Activated CD4-positive, alpha-beta memory T cell treated with anti-CD3 and anti-CD28 coated beads, Interleukin-2, amount 10 ng/mL, durations not matched to agents 7 days and 5 days (primary cell): ENCODE measurements at regions not wholly inside any gene's neighbourhood (a gene's known extent, or its start where the extent isn't known, plus 50 kb on each side); places are given as distances from the start of the nearest gene placed in this dataset.

Experiments used
- CTCF ChIA-PET: fragments of 350-600 bp; sonication (Branson Sonifier 250); formaldehyde crosslinking; loops from one replicate; lab custom pipeline; 2021; ENCODE audit warnings: antibody characterized with exemption, inconsistent platforms; lab: Charles Lee
- POLR2A ChIA-PET: fragments of 350-600 bp; sonication (Branson Sonifier 250); formaldehyde crosslinking; loops from one replicate; lab custom pipeline; 2021; ENCODE audit warnings: antibody characterized with exemption; lab: Charles Lee
- DNase-seq: peaks from one replicate; pipeline ENCODE4 v3.0.0-alpha.2; 2020
- H3K27ac Mint-ChIP-seq: one replicate; pipeline ENCODE4 v1.8.0; 2021; ENCODE audit warnings: mild to moderate bottlenecking, mixed read lengths
- H3K27me3 Mint-ChIP-seq: one replicate; pipeline ENCODE4 v1.8.0; 2021; ENCODE audit warnings: mixed read lengths
- H3K36me3 Mint-ChIP-seq: one replicate; pipeline ENCODE4 v1.8.0; 2021; ENCODE audit warnings: low read depth, mixed read lengths
- H3K4me1 Mint-ChIP-seq: one replicate; pipeline ENCODE4 v1.8.0; 2021; ENCODE audit warnings: mixed read lengths
- H3K4me3 Mint-ChIP-seq: one replicate; pipeline ENCODE4 v1.8.0; 2021; ENCODE audit warnings: mild to moderate bottlenecking, mixed read lengths
- H3K9me3 Mint-ChIP-seq: one replicate; pipeline ENCODE4 v1.8.0; 2021; ENCODE audit warnings: mixed read lengths

DNA sequence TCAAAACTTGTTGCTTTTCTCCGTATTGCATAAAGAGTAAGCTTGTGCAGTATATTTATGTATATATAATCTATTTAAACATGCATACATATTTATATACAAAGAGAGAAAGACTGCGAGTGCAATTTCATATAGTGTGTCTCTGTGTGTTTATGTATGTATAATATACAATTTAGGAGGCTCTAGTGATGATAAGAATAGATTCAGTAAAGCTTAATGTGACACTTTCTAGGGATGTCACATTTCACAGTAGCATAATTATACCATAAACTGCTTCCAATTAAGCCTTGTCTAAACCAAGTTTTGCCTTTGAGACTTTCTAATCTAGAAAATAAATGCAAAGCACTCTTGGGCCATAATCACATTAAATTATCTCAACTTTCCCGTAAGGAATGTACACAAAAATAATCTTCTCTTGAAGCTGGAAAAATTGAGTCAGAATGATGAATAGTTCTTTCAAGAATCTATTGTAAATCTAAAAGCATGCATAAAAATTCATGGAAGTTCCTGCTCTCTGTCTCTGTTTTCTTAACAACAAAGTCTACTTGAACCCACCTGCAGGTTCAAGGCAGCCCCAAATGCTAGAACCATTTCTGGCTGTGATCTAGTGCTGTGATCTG is 114.1 kb upstream of the NPY2R start:
- H3K27me3 Mint-ChIP-seq = no peaks in the 10 kb centered on the region
- H3K9me3 Mint-ChIP-seq = no peaks in the 10 kb centered on the region
- CTCF ChIA-PET = no interaction called here
- POLR2A ChIA-PET = no interaction called here
- no peaks in the 10 kb centered on the region for H3K36me3 Mint-ChIP-seq
- DNase-seq = no peak
- no peaks in the 10 kb centered on the region for H3K4me1 Mint-ChIP-seq
- H3K27ac Mint-ChIP-seq = no peak overlapping the region
- no peak overlapping the region for H3K4me3 Mint-ChIP-seq

DNA sequence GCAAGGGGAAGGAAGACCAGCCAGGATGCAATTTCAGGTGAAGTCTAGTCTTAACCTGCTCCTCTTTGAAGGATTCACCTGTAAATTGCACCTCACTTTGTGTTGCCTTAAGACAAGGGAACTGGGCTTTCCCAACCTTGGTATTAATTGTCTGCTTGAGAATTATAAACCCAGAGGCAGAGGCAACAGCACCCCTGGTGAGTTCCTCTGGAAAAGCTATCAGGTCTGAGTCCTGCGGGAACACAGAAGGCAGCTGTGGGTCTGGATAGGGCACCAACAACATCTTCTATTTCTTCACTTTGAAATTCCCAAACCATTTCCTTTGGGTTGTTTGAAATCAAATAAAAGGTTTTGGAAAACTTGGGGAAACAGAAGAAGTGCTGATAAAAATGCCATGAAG is 109.2 kb upstream of the NPY2R start:
- ChIA-PET POLR2A (no interaction called here), CTCF (no interaction called here)
- Mint-ChIP-seq H3K9me3 (no peaks in the 10 kb centered on the region), H3K4me3 (no peak overlapping the region), H3K36me3 (no peaks in the 10 kb centered on the region), H3K4me1 (no peaks in the 10 kb centered on the region), H3K27ac (no peak overlapping the region), H3K27me3 (no peaks in the 10 kb centered on the region)
- no peak for DNase-seq

DNA sequence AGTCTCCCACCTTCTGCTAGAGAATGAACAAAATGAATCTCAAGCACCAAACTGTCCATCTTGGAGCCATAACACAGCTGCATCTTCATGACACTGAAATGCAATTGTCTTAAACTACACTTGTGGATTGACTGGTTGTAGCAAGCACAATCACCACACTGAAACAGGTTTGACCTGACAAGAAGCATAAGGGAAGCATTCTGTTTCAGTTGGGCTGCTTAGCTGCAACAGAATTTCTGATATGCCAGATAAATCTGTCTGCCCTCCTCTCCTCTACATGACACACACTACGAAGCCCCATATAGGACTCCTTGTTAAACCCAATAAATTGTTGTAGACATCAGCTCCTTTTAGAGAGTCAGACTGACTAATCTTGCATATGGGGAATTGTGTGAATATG is 101.8 kb upstream of the NPY2R start:
- DNase-seq = no peak
- ChIA-PET POLR2A (no interaction called here), CTCF (no interaction called here)
- Mint-ChIP-seq H3K27me3 (no peaks in the 10 kb centered on the region), H3K36me3 (no peaks in the 10 kb centered on the region), H3K27ac (no peak overlapping the region), H3K4me3 (no peak overlapping the region), H3K4me1 (no peaks in the 10 kb centered on the region), H3K9me3 (no peaks in the 10 kb centered on the region)

DNA sequence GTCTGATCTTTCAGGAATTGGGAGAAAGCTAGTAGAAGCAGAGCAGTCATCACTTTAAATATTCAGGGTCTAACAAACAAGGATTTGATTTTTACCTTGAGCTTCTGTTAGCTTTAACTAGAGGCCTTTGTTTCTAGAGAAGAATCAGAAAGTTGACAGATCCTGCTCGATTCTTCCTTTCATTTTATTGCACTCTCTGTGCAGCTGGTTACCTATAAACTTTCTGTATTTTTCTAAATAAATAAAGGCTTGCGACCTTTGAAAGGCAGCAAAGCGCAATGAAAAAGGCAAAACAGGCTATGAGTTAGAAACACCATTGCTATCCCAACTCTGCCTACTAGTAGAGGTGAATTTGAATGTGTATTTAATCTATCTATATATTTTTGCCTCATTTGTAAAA is 101.4 kb upstream of the NPY2R start:
- Mint-ChIP-seq H3K27ac (no peak overlapping the region), H3K27me3 (no peaks in the 10 kb centered on the region), H3K4me1 (no peaks in the 10 kb centered on the region), H3K36me3 (no peaks in the 10 kb centered on the region), H3K9me3 (no peaks in the 10 kb centered on the region), H3K4me3 (no peak overlapping the region)
- ChIA-PET POLR2A (no interaction called here), CTCF (no interaction called here)
- no peak for DNase-seq

DNA sequence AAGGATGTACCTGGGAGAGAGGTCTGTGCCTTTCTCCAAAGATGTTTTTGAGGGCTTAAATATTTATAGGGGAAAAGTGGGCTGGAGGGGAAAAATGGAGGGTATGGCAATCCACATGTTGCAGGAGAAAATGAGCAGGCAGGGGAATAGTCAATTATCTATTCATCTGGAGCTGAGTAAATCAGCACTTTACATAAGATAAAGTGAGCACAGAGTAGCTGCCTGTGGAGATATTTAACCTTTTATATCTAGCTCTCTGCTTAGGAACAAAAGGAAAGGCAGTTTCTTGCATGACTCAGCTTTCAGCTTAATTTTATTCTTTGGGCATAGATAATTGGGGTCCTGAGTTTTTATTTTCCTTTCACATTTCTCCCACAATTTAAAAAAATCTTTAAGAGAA is 93.6 kb upstream of the NPY2R start:
- POLR2A ChIA-PET = no interaction called here
- Mint-ChIP-seq H3K27me3 (no peaks in the 10 kb centered on the region), H3K4me3 (no peak overlapping the region), H3K9me3 (peaks cover 5% of the 10 kb centered on the region), H3K36me3 (no peaks in the 10 kb centered on the region), H3K4me1 (no peaks in the 10 kb centered on the region), H3K27ac (no peak overlapping the region)
- CTCF ChIA-PET = no interaction called here
- no peak for DNase-seq

DNA sequence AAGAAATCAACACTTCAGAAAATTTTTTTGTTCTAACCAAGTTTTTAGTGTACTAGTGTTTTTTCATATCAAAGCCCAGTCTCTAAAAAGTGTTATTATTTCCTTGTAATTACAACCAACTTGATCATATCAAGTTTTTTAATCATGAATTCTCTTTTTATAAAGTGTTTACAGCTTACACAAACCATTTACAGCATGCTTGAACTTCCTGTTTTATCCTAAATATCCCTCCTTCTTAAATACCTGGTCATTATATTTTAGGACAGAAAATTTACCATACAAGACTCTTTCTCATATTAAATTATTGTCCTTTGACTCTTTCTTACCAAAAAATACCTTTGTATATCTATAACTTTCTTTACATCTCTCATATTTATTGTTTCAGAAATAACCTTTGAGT is 89.4 kb upstream of the NPY2R start:
- Mint-ChIP-seq H3K36me3 (no peaks in the 10 kb centered on the region), H3K27ac (no peak overlapping the region), H3K4me1 (no peaks in the 10 kb centered on the region), H3K9me3 (peaks cover 2% of the 10 kb centered on the region), H3K4me3 (no peak overlapping the region), H3K27me3 (no peaks in the 10 kb centered on the region)
- DNase-seq = no peak
- CTCF ChIA-PET = no interaction called here
- POLR2A ChIA-PET = no interaction called here

DNA sequence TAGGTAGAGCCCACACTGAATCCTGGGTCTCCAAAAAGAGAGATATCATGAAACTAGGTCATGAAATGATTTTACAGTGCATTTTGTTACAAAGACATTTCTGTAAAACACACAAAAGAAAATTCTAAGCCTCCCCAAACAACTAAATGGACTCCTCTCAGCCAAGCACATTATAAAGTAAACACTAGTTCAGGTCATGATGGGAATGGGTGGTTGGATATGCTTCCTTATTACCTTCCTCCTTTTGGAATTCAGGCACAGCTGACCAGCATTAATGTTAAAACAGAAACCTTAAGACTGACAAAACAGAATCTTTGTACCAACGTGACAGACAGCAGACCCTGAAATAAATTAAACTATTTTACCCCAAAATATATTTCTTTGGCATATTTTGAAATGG is 87.9 kb upstream of the NPY2R start:
- no peak for DNase-seq
- Mint-ChIP-seq H3K27me3 (no peaks in the 10 kb centered on the region), H3K9me3 (peaks cover 2% of the 10 kb centered on the region), H3K36me3 (no peaks in the 10 kb centered on the region), H3K4me1 (no peaks in the 10 kb centered on the region), H3K27ac (no peak overlapping the region), H3K4me3 (no peak overlapping the region)
- CTCF ChIA-PET = no interaction called here
- POLR2A ChIA-PET = no interaction called here

DNA sequence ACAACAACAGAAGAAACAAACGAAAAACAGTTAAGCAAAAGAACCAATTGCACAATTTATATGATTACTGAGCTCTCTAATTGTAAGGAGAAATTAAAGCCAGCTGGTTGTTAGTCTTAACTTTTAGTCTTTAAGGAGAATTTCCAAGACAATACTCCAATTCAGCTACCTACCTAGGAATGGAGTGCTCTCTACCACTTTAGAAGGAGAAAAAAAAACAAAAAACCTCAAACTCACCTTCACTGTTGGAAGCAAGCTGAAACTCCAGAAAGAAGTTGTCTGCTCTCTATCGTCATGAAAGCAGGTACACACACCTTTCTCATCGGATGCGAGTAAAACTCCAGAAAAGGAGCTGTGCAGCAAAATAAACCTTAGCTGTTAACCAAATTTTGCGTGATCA is 86.1 kb upstream of the NPY2R start:
- Mint-ChIP-seq H3K27me3 (no peaks in the 10 kb centered on the region), H3K4me1 (no peaks in the 10 kb centered on the region), H3K9me3 (peaks cover 2% of the 10 kb centered on the region), H3K36me3 (no peaks in the 10 kb centered on the region), H3K27ac (no peak overlapping the region), H3K4me3 (no peak overlapping the region)
- CTCF ChIA-PET = interaction anchor here (0.6 kb wide), 1 partner anchor 1841 kb away, joined by 3 read pairs; no protein-coding TSS in a partner anchor
- no peak for DNase-seq
- POLR2A ChIA-PET = no interaction called here

DNA sequence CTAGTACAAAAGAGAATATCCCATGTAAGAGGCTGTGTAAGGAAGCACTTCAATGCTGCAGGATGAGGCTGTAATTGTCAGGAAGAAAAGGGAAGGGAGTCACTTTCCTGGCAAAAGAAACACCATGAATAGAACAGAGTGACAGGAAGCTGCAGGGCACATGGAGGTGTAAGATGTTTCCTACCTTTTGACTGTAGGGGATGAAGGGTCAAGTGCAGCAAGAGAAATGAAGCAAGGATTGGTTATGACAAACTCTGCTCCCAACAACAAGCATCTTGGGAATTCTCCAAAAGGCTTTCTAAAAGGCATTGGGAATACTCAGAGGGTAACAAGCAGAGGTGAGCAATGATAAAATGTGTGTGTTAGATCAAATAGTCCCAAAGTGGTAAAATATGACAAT is 74.3 kb upstream of the NPY2R start:
- H3K4me1 Mint-ChIP-seq = no peaks in the 10 kb centered on the region
- no peaks in the 10 kb centered on the region for H3K27me3 Mint-ChIP-seq
- H3K27ac Mint-ChIP-seq = no peak overlapping the region
- DNase-seq = no peak
- H3K4me3 Mint-ChIP-seq = no peak overlapping the region
- POLR2A ChIA-PET = no interaction called here
- H3K9me3 Mint-ChIP-seq = no peaks in the 10 kb centered on the region
- no peaks in the 10 kb centered on the region for H3K36me3 Mint-ChIP-seq
- CTCF ChIA-PET = no interaction called here

DNA sequence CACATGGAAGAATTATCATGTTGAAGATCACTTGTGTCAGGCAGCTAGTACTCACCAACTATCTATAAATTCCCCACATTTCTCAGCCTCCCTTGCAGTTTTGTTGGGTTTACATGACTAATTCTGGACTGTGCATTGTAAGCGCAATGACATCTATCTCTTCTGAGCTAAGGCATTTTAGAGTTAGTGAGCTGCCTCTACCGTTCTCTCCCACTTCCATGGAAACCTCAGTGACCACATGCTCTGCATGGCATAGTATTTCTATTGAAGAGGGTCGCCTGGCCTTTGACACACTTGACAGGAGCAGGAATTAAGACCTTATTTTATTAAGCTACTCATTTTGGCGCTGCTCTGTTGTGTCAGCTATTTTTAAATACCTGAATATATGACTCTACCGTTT is 67.5 kb upstream of the NPY2R start:
- Mint-ChIP-seq H3K36me3 (no peaks in the 10 kb centered on the region), H3K4me1 (no peaks in the 10 kb centered on the region), H3K4me3 (no peak overlapping the region), H3K27ac (no peak overlapping the region), H3K9me3 (no peaks in the 10 kb centered on the region), H3K27me3 (no peaks in the 10 kb centered on the region)
- CTCF ChIA-PET = no interaction called here
- POLR2A ChIA-PET = no interaction called here
- no peak for DNase-seq

DNA sequence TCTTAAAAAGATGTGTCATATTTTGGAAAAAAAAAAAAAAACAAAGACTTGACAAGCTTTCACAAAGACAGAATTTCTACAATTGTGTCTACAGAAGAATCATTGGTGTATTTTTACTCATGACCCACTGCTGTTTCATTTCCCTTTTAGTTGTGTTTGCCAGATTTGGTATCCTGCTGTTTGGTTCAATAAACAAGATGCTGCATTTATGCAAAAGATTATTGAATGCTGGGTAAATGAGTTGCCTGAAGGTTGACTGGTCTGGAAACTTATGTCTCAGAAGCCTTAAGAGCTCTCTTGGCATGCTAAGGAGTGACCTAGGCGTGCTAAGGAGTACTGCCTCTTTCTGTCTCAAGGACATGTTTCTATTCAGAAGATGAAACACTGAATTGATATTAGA is 64.9 kb upstream of the NPY2R start:
- DNase-seq = no peak
- no peaks in the 10 kb centered on the region for H3K4me1 Mint-ChIP-seq
- H3K27ac Mint-ChIP-seq = no peak overlapping the region
- ChIA-PET POLR2A (no interaction called here), CTCF (no interaction called here)
- H3K4me3 Mint-ChIP-seq = no peak overlapping the region
- H3K36me3 Mint-ChIP-seq = no peaks in the 10 kb centered on the region
- no peaks in the 10 kb centered on the region for H3K9me3 Mint-ChIP-seq
- H3K27me3 Mint-ChIP-seq = no peaks in the 10 kb centered on the region
